ENCODE measurements at regions not wholly inside any gene's neighbourhood (a gene's known extent, or its start where the extent isn't known, plus 50 kb on each side); places are given as distances from the start of the nearest gene placed in this dataset.

DNA sequence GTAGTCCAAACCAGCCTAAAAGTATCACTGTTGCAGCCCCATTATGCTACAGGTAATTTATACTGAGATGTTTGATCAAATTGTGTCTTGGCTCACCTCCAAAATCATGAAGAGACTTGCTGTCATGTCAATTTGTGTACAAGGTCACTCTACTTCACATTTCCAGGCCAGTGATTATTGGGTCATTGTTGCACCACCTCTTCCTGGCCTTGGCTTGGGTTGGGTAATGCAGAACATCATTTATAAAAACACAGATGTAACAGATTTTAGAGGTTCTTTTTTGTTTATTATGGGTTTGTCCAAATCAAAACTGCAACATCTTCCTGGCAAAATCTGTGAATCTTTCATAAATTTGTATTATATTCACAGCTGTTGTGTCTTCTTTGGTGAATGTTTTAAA is 459.5 kb downstream of the ANKRD50 start:
- TF ChIP-seq, protein P1, sequence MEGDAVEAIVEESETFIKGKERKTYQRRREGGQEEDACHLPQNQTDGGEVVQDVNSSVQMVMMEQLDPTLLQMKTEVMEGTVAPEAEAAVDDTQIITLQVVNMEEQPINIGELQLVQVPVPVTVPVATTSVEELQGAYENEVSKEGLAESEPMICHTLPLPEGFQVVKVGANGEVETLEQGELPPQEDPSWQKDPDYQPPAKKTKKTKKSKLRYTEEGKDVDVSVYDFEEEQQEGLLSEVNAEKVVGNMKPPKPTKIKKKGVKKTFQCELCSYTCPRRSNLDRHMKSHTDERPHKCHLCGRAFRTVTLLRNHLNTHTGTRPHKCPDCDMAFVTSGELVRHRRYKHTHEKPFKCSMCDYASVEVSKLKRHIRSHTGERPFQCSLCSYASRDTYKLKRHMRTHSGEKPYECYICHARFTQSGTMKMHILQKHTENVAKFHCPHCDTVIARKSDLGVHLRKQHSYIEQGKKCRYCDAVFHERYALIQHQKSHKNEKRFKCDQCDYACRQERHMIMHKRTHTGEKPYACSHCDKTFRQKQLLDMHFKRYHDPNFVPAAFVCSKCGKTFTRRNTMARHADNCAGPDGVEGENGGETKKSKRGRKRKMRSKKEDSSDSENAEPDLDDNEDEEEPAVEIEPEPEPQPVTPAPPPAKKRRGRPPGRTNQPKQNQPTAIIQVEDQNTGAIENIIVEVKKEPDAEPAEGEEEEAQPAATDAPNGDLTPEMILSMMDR (IDR thresholded peaks at IDR 0.05 in 8 of 11, conservative IDR thresholded peaks at IDR 0.05 in 3 of 11) = no peak
- peak in 1 of 3 donors; percentile 23 for TF ChIP-seq POLR2AphosphoS5 (IDR thresholded peaks at IDR 0.05)
